DOHH2 (cell line): ENCODE measurements at regions not wholly inside any gene's neighbourhood (a gene's known extent, or its start where the extent isn't known, plus 50 kb on each side); places are given as distances from the start of the nearest gene placed in this dataset.

Experiments used
- EZH2phosphoT487 ChIP-seq: fragments of 200-600 bp; sonication (generic); IDR thresholded peaks from 2 replicates; pipeline ENCODE4 v1.6.1; 2017; ENCODE audit warnings: borderline replicate concordance, mild to moderate bottlenecking, antibody characterized with exemption, low read length, moderate library complexity, mixed read lengths
- TF ChIP-seq, protein P1 (sequence below): fragments of 200-600 bp; sonication (generic); IDR thresholded peaks from one replicate; pipeline ENCODE4 v1.5.1; 2014; ENCODE audit warnings: antibody characterized with exemption, mild to moderate bottlenecking, low read depth, low read length; ENCODE audit not compliant: poor library complexity, severe bottlenecking

DNA sequence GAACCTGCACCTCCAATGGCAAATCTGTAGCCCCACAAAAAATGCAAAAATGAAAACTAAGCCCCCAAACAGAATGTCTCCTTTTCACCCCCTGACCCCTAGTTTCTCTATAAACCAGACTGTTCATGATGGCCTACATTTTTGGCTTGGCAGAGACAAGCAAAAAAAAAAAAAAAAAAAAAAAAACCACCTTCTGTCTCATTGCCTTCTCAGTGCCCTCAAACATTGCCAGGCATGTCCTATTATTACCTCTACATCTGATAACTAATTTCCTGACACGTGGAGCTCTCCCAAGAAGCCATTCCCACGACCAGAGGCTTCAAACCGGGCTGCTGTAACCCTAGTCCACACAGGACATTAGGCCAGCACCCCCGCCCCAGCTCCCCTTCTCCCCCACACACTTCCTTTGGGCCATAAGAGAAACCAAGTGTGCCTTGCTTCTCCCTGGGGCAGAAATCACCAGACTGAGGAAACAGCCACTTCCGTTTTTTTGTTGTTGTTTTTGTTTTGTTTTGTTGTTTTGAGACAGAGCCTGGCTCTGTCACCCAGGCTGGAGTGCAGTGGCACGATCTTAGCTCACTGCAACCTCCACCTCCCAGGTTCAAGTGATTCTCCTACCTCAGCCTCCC lies 65.4 kb downstream of the GPR6 start:
- TF ChIP-seq, protein P1, sequence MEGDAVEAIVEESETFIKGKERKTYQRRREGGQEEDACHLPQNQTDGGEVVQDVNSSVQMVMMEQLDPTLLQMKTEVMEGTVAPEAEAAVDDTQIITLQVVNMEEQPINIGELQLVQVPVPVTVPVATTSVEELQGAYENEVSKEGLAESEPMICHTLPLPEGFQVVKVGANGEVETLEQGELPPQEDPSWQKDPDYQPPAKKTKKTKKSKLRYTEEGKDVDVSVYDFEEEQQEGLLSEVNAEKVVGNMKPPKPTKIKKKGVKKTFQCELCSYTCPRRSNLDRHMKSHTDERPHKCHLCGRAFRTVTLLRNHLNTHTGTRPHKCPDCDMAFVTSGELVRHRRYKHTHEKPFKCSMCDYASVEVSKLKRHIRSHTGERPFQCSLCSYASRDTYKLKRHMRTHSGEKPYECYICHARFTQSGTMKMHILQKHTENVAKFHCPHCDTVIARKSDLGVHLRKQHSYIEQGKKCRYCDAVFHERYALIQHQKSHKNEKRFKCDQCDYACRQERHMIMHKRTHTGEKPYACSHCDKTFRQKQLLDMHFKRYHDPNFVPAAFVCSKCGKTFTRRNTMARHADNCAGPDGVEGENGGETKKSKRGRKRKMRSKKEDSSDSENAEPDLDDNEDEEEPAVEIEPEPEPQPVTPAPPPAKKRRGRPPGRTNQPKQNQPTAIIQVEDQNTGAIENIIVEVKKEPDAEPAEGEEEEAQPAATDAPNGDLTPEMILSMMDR, result no peak
- no peak for TF ChIP-seq EZH2phosphoT487
